Keratinocyte (primary cell): ENCODE measurements at regions not wholly inside any gene's neighbourhood (a gene's known extent, or its start where the extent isn't known, plus 50 kb on each side); places are given as distances from the start of the nearest gene placed in this dataset.

Experiments used
- DNase-seq: peaks from one replicate; pipeline ENCODE4 v3.0.0-alpha.2; 2011; ENCODE audit warnings: low read depth, missing footprints, low spot score
- FAIRE-seq: peaks from 2 replicates; lab custom pipeline; 2011; peaks lifted over from hg19 to GRCh38; lab: Jason Lieb, UNC
- H2AFZ ChIP-seq: 2 replicates; pipeline ENCODE4 v1.6.0; 2012; ENCODE audit warnings: low read length, control low read depth, inconsistent platforms; ENCODE audit not compliant: control insufficient read depth
- H3K27ac ChIP-seq: 2 replicates; pipeline ENCODE4 v1.5.1; 2011; ENCODE audit warnings: low read length; ENCODE audit not compliant: control insufficient read depth, insufficient read depth
- H3K27me3 ChIP-seq: 3 replicates; pipeline ENCODE4 v1.6.0; 2011; ENCODE audit warnings: low read length; ENCODE audit not compliant: control insufficient read depth, insufficient read depth; ENCODE audit errors: extremely low read depth
- H3K36me3 ChIP-seq, 2 experiments: 2 replicates in 1 of 2; 3 replicates in 1 of 2; pipeline ENCODE4 v1.5.1; 2011; ENCODE audit warnings: low read length in 2 of 2, mild to moderate bottlenecking in 1 of 2; ENCODE audit not compliant: control insufficient read depth in 2 of 2, insufficient read depth in 2 of 2; ENCODE audit errors: extremely low read depth in 1 of 2
- H3K4me1 ChIP-seq: 3 replicates; pipeline ENCODE4 v1.5.1; 2011; ENCODE audit warnings: low read length; ENCODE audit not compliant: control insufficient read depth, insufficient read depth; ENCODE audit errors: extremely low read depth
- H3K4me2 ChIP-seq: 3 replicates; pipeline ENCODE4 v1.6.0; 2011; ENCODE audit warnings: low read depth, low read length; ENCODE audit not compliant: control insufficient read depth, insufficient read depth; ENCODE audit errors: extremely low read depth
- H3K4me3 ChIP-seq, 3 experiments: fragments of 200-600 bp in 1 of 3; sonication (generic) in 1 of 3; 2 replicates in 2 of 3; 3 replicates in 1 of 3; pipeline ENCODE4 v1.5.1; 2011 to 2016; ENCODE audit warnings: low read length in 3 of 3, mild to moderate bottlenecking in 3 of 3, control low read depth in 2 of 3, inconsistent platforms in 1 of 3, low read depth in 1 of 3, mixed read lengths in 1 of 3, mixed run types in 1 of 3, moderate library complexity in 1 of 3; ENCODE audit not compliant: control insufficient read depth in 2 of 3, insufficient read depth in 2 of 3; ENCODE audit errors: extremely low read depth in 1 of 3
- H3K79me2 ChIP-seq: 2 replicates; pipeline ENCODE4 v1.6.0; 2012; ENCODE audit warnings: low read length; ENCODE audit not compliant: control insufficient read depth, insufficient read depth
- H3K9ac ChIP-seq: 3 replicates; pipeline ENCODE4 v1.6.0; 2011; ENCODE audit warnings: low read length; ENCODE audit not compliant: control insufficient read depth, insufficient read depth; ENCODE audit errors: extremely low read depth
- H3K9me1 ChIP-seq: 3 replicates; pipeline ENCODE4 v1.6.0; 2011; ENCODE audit warnings: low read length; ENCODE audit not compliant: control insufficient read depth, insufficient read depth; ENCODE audit errors: extremely low read depth
- H3K9me3 ChIP-seq: 2 replicates; pipeline ENCODE4 v1.5.1; 2012; ENCODE audit warnings: low read depth, low read length; ENCODE audit not compliant: control insufficient read depth
- H4K20me1 ChIP-seq: 3 replicates; pipeline ENCODE4 v1.6.0; 2011; ENCODE audit warnings: low read length; ENCODE audit not compliant: control insufficient read depth, insufficient read depth; ENCODE audit errors: extremely low read depth
- CTCF ChIP-seq, 3 experiments: IDR thresholded peaks in 1 of 3; conservative IDR thresholded peaks in 1 of 3; optimal IDR thresholded peaks in 1 of 3; 2 replicates in 2 of 3; 3 replicates in 1 of 3; pipeline versions ENCODE3 to v1.5.1; 2011; ENCODE audit warnings: low read length in 3 of 3, mild to moderate bottlenecking in 3 of 3, moderate library complexity in 2 of 3, control low read depth in 1 of 3, inconsistent platforms in 1 of 3; ENCODE audit not compliant: insufficient read depth in 2 of 3; ENCODE audit errors: extremely low read depth in 1 of 3
- EZH2 ChIP-seq: IDR thresholded peaks from one replicate; pipeline ENCODE4 v1.6.1; 2012; ENCODE audit warnings: inconsistent platforms, mild to moderate bottlenecking, low read length, moderate library complexity
- dilution Hi-C: fragments of 300-500 bp; cut with MboI; formaldehyde crosslinking; loops from one replicate; pipeline ENCODE4 v1.7.0; 2020; ENCODE audit warnings: low sequenced_read_pairs; ENCODE audit not compliant: extremely low pct_ligation_motif_present

GRCh38 chr3:69442771-69443311, 57.0 kb upstream of the FRMD4B start:
- Histone ChIP-seq H3K79me2 (peaks cover 98% of the 10 kb centered on the region), H3K27me3 (no peaks in the 10 kb centered on the region), H3K9me1 (peaks cover 2% of the 10 kb centered on the region), H2AFZ (no peak overlapping the region), H3K4me3 (no peak overlapping the region), H3K36me3 (no peaks in the 10 kb centered on the region), H3K4me2 (no peak overlapping the region), H3K9ac (no peak overlapping the region), H4K20me1 (peaks cover 3% of the 10 kb centered on the region), H3K27ac (no peak overlapping the region), H3K4me1 (peaks cover 6% of the 10 kb centered on the region), H3K9me3 (no peaks in the 10 kb centered on the region)
- no peak for FAIRE-seq
- no peak for TF ChIP-seq EZH2
- no peak for TF ChIP-seq CTCF (optimal IDR thresholded peaks at IDR 0.05 in 1 of 3, IDR thresholded peaks at IDR 0.05 in 1 of 3, conservative IDR thresholded peaks at IDR 0.05 in 1 of 3; ENCODE audit: extremely low read depth in 1 of 3, insufficient read depth in 2 of 3, low read length in 3 of 3)
- DNase-seq = no peak
- dilution Hi-C loops = no loop called here

- H3K79me2 ChIP-seq = peaks cover 91% of the 10 kb centered on the region
- no peak for DNase-seq
- H3K36me3 ChIP-seq = no peaks in the 10 kb centered on the region
- H3K27ac ChIP-seq = no peak overlapping the region
- H2AFZ ChIP-seq = no peak overlapping the region
- no peak for TF ChIP-seq EZH2
- TF ChIP-seq CTCF (optimal IDR thresholded peaks at IDR 0.05 in 1 of 3, IDR thresholded peaks at IDR 0.05 in 1 of 3, conservative IDR thresholded peaks at IDR 0.05 in 1 of 3; ENCODE audit: extremely low read depth in 1 of 3, insufficient read depth in 2 of 3, low read length in 3 of 3) = no peak
- no peaks in the 10 kb centered on the region for H3K27me3 ChIP-seq
- no peak overlapping the region for H3K4me3 ChIP-seq
- dilution Hi-C loops = no loop called here
- H3K4me1 ChIP-seq = peaks cover 6% of the 10 kb centered on the region
- H3K9me3 ChIP-seq = no peaks in the 10 kb centered on the region
- H3K4me2 ChIP-seq = no peak overlapping the region
- no peak overlapping the region for H3K9ac ChIP-seq
- no peak for FAIRE-seq
- peaks cover 3% of the 10 kb centered on the region for H4K20me1 ChIP-seq
- H3K9me1 ChIP-seq = peaks cover 2% of the 10 kb centered on the region
These were observed 55.8 kb upstream of the FRMD4B start for GRCh38 chr3:69441732-69442131.
